Right atrium auricular region (tissue), 2 donors: ENCODE measurements at regions not wholly inside any gene's neighbourhood (a gene's known extent, or its start where the extent isn't known, plus 50 kb on each side); places are given as distances from the start of the nearest gene placed in this dataset.

Source experiments
- DNase-seq: peaks from one replicate; pipeline ENCODE4 v3.0.0-alpha.2; 2019; ENCODE audit warnings: low spot score
- H3K27ac ChIP-seq, 2 donors: fragments of 200-600 bp; sonication (generic); 1 replicate in 1 of 2; 2 replicates in 1 of 2; pipeline ENCODE4 v1.5.1; 2016 to 2019
- H3K27me3 ChIP-seq, 2 donors: fragments of 200-600 bp; sonication (generic); one replicate each; pipeline versions ENCODE4 v1.5.1 to v1.6.0; 2017 to 2019
- H3K36me3 ChIP-seq: fragments of 200-600 bp; sonication (generic); one replicate; pipeline ENCODE4 v1.5.1; 2016
- H3K4me1 ChIP-seq, 2 donors: fragments of 200-600 bp; sonication (generic); one replicate each; pipeline versions ENCODE4 v1.5.1 to v1.6.0; 2017 to 2019
- H3K4me3 ChIP-seq, 2 donors: fragments of 200-600 bp; sonication (generic); 1 replicate in 1 of 2; 2 replicates in 1 of 2; pipeline ENCODE4 v1.5.1; 2017 to 2019; ENCODE audit warnings: mild to moderate bottlenecking in 1 of 2, moderate library complexity in 1 of 2
- H3K9me3 ChIP-seq, 2 donors: fragments of 200-600 bp; sonication (generic); one replicate each; pipeline ENCODE4 v1.5.1; 2019
- TF ChIP-seq, protein P1 (sequence below), 2 donors: fragments of 200-600 bp; sonication (generic); IDR thresholded peaks; one replicate each; pipeline ENCODE4 v1.5.1; 2019; ENCODE audit warnings: antibody characterized with exemption in 2 of 2

DNA sequence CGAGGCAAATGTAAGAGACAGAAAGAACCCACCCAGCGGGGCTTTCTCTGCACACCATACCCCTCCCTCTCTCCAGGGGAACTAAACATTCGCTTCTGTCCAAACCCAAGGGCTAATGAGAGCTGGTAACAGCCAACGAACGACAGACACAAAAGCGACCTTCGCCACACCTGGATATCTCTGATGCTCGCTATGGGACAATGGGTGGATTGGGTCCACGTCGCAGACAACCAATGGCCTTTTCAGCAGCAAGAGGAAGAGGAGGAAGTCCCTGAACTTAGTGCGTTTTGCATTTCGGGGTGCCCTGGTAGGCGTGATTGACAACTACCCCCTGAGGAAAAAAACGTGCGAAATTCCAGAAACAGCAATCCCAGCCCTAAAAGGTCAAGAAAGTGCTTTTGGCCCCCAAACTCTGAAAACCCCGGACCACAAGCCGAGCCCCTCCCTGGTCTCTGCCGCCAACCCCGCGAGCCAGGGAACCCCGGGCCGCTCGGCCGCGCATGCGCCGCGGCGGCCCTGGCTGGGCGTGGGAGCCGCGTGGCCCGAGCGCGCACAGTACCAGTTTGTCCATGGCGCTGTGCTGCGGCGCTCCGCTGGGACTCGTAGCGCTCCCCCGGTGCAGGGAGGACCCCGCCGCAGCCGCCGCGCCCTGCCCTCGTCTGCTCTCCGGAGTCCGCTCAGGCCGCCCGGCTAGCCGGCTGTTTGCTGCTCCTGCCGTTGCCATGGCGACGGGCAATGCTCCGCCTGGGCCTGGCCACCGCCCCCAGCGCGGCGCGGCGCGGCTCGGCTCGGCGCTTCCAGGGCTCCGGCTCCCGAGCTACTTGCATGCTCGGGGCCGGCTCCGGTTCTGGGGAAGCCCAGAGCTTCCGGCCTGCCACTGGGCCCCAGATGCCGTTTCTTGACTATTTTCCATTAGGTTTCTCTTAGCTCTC is 66.9 kb upstream of the DNAH5 start:
- peak; percentile 87 for DNase-seq
- Histone ChIP-seq H3K27ac (peak overlapping the region; percentile 32 to 57), H3K4me1 (peaks cover 0 to 9% of the 10 kb centered on the region in 2 donors), H3K27me3 (no peaks in the 10 kb centered on the region), H3K36me3 (no peaks in the 10 kb centered on the region), H3K4me3 (peak overlapping the region; percentile 42 to 57), H3K9me3 (no peaks in the 10 kb centered on the region)
- TF ChIP-seq, protein P1, sequence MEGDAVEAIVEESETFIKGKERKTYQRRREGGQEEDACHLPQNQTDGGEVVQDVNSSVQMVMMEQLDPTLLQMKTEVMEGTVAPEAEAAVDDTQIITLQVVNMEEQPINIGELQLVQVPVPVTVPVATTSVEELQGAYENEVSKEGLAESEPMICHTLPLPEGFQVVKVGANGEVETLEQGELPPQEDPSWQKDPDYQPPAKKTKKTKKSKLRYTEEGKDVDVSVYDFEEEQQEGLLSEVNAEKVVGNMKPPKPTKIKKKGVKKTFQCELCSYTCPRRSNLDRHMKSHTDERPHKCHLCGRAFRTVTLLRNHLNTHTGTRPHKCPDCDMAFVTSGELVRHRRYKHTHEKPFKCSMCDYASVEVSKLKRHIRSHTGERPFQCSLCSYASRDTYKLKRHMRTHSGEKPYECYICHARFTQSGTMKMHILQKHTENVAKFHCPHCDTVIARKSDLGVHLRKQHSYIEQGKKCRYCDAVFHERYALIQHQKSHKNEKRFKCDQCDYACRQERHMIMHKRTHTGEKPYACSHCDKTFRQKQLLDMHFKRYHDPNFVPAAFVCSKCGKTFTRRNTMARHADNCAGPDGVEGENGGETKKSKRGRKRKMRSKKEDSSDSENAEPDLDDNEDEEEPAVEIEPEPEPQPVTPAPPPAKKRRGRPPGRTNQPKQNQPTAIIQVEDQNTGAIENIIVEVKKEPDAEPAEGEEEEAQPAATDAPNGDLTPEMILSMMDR (IDR thresholded peaks at IDR 0.05): peak in 1 of 2 donors; percentile 25

DNA sequence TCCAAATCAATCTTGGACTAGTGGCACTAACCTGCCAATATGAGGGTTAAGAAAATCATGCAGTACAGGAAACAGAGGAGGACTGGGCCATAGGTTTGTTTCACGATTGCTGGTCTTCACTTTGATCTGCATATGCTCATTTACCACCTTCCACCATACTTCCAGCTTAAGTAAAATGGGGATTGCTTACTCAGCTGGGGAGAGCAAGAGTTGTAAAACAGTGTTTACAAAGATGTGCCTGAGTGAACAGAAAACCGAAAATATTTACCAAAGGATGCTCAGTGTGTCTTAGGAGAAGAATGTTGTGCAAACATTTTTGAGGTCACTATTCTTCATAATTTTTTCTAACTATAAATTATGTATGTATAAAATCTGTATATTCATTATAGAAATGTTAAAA is 65.1 kb upstream of the DNAH5 start:
- no peaks in the 10 kb centered on the region for H3K36me3 ChIP-seq
- no peak overlapping the region for H3K27ac ChIP-seq
- TF ChIP-seq, protein P1 (IDR thresholded peaks at IDR 0.05): no peak
- H3K27me3 ChIP-seq: no peaks in the 10 kb centered on the region
- DNase-seq: no peak
- H3K9me3 ChIP-seq: no peaks in the 10 kb centered on the region
- peaks cover 0 to 9% of the 10 kb centered on the region in 2 donors for H3K4me1 ChIP-seq
- H3K4me3 ChIP-seq: no peak overlapping the region

DNA sequence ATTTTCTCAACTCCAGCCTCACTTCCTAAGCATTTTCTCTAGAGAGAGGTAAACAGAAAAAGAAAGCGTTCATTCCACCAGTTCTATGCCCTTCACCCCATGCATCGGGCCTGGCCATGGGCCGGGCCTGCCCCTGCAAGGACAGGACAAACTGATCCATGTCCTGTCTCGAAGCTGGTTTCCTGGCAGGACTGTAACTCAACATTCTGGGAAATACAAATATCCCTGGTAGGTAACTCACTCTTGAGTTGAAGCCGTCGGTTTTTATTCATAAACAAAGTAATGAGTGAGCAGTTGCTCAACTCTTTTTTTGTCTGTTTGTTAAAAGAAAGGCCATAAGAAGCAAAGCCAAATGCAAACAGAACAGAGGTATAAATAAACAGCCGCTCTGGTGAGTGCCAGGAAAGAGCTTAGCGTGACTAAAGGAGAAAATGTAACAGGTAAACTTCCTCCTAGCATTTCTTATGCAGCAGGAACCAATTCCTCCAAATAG is 64.4 kb upstream of the DNAH5 start:
- no peaks in the 10 kb centered on the region for H3K27me3 ChIP-seq
- TF ChIP-seq, protein P1 (IDR thresholded peaks at IDR 0.05): no peak
- H3K36me3 ChIP-seq: no peaks in the 10 kb centered on the region
- H3K4me3 ChIP-seq: no peak overlapping the region
- H3K9me3 ChIP-seq: no peaks in the 10 kb centered on the region
- DNase-seq: no peak
- H3K4me1 ChIP-seq: peaks cover 0 to 9% of the 10 kb centered on the region in 2 donors
- no peak overlapping the region for H3K27ac ChIP-seq

DNA sequence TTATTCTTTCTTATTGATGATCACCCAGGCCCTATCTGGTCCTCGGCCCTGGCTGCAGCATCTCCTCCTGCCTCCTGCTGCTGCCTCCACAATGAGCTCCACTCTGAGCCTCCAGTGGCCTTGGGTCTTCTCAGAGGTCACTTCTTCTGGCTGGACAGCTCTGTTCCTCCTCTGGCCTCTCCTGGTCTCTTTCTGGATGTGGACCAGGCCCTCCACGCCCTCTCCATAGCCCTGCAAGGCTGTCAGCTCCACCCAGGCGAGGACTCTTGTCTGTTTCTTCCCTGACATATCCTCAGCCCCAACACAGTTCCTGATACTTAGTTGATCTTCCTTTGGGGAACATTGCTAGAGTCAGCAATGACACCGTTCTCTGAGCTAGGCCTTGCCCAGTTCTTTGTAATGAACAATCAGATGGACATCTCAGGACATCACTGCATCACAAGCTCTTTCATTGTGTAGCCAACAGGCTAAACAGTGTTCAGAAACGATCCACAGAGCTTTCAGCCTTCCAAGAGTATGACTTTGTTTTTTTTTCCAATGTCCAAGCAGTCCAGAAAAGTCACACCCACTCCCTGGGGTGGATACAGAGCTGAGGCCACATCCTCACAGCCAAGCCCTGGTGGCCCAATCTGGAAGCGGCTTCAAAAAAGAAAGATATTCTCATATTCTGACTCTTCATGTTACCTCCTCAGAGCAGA is 62.5 kb upstream of the DNAH5 start:
- peaks cover 0 to 6% of the 10 kb centered on the region in 2 donors for H3K9me3 ChIP-seq
- peak; percentile 73 for DNase-seq
- H3K4me3 ChIP-seq: no peak overlapping the region
- no peaks in the 10 kb centered on the region for H3K36me3 ChIP-seq
- no peaks in the 10 kb centered on the region for H3K27me3 ChIP-seq
- H3K4me1 ChIP-seq: peaks cover 0 to 8% of the 10 kb centered on the region in 2 donors
- TF ChIP-seq, protein P1 (IDR thresholded peaks at IDR 0.05): no peak
- peak overlapping the region; percentile 30 to 46 for H3K27ac ChIP-seq

DNA sequence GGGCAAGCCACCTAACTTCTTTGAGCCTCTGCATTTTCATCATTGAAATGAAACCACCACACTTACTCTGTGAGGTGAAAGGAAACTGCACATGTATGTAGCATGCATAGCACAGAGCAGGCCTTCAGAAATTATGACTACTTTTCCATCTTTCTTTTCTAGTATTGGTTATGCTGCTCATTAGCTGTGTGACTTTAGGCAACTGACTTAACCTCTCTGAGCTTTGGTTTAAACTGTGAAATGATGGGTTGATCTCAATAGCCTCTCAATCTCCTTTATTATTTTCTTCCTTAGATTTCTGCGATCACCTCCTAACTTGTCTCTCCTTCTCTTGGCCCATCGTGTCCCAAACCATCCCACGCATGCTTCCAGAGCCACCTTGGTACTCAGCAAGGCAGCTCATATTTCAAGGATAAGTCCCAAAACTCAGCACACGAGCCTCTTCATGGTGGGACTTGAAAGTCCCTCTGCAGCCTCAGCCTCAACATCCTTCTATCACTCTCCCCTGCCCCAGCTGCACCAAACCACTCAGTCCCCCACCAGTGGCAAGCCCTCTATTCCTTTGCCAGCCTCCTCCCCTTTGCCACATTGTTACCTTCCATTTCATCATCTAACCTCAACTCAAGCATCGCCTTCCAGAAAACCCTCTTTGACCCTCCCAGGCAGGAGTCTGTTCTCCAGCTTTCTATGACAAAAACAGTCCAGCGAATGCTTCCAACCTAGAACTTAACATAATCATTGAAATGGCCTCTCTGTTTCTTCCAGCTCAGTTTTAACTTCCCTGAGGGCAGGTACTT is 60.3 kb upstream of the DNAH5 start:
- H3K27me3 ChIP-seq: no peaks in the 10 kb centered on the region
- H3K9me3 ChIP-seq: peaks cover 0 to 6% of the 10 kb centered on the region in 2 donors
- no peak overlapping the region for H3K27ac ChIP-seq
- no peak for DNase-seq
- no peaks in the 10 kb centered on the region for H3K4me1 ChIP-seq
- no peak overlapping the region for H3K4me3 ChIP-seq
- TF ChIP-seq, protein P1 (IDR thresholded peaks at IDR 0.05): no peak
- no peaks in the 10 kb centered on the region for H3K36me3 ChIP-seq
